ENCODE measurements at regions not wholly inside any gene's neighbourhood (a gene's known extent, or its start where the extent isn't known, plus 50 kb on each side); places are given as distances from the start of the nearest gene placed in this dataset.
A peak's percentile ranks its signal among the peaks of the same experiment; 100 is the strongest.
"Not testable (repeated sequence)": the region's sequence is repeated elsewhere in the genome, so short reads cannot be mapped to it uniquely, and the experiment has no call there.

DNA sequence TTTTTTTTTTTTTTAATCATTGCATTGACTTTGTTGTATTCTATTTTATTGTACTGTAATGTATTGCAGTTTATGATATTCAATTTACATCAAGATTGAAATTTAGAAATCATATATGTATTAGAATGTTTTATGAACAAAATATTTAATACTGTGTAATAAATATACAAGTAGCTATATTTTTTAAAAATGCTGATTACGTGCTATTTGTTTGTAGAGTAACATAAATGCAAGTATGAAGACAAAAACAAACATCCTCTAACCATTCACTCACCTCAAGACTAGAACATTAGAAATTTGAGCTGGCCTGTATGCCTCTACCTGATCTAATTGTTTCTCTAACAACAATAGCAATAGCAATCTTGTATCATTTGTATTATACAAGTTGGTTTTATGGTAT, 290.3 kb downstream of the GATA3 start:
- no peak for DNase-seq (ENCODE audit: low read depth)

- no peak for DNase-seq (ENCODE audit: low read depth)
Measured at GRCh38 chr10:8346861-8347260, 292.4 kb downstream of the GATA3 start.

- not testable (repeated sequence) for DNase-seq (ENCODE audit: low read depth)
Measured at GRCh38 chr10:8347614-8348013, 293.1 kb downstream of the GATA3 start.

DNA sequence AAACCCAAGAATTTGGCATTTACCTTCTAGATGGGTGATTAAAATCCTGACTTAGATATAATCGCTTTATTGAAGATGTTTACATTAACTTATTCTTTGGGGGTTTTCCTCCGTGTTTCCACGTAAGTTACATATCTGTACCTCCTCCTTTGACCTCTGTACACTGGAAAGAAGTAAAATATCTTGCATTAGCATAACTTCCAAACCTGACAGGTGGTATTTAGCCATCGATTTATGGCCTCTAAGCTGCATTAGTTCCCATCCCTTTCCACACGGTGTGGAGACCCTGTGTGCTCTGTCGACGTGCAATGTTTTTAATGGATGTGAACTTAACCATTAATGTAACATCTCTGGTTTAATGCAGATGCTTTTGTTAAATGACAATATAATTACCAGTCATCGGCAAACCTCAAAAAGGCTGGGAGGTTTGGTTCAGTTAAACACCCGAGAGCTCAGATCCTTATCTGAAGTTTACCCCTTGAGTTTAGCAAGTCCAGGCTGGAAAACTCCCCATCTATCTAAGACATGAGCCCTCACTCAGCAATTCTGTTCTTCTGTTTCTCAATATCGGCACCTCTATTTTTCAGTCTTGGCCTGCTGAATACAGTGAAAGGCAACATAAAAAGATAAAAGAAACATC, 295.2 kb downstream of the GATA3 start:
- no peak for DNase-seq (ENCODE audit: low read depth)

GRCh38 chr10:8350250-8350967, 295.9 kb downstream of the GATA3 start:
- peak; percentile 27 for DNase-seq (ENCODE audit: low read depth)

GRCh38 chr10:8352171-8353075, 297.9 kb downstream of the GATA3 start:
- DNase-seq (ENCODE audit: low read depth), result no peak

DNA sequence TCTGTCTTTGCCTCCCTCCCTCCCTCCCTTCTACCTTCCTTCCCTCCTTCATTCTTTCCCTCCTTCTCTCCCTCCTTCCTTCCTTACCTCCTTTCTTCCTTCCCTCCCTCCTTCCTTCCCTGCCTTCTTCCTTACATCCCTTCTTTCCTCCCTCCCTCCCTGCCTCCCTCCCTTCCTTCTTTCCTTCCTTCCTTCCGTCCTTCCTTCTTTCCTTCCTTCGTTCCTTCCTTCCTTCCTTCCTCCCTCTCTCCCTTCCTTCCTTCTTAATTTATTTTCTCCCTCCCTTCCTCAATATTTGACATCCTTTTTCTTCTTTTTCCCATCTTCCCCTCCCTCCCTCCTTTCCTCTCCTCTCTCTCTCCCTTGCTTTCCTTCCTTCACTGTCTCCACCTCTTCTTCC, 301.8 kb downstream of the GATA3 start:
- no peak for DNase-seq (ENCODE audit: low read depth)

- no peak for DNase-seq (ENCODE audit: low read depth)
Measured at GRCh38 chr10:8359467-8359866, 305.0 kb downstream of the GATA3 start.

- no peak for DNase-seq (ENCODE audit: low read depth)
Measured at GRCh38 chr10:8360365-8360764, 305.9 kb downstream of the GATA3 start.

DNA sequence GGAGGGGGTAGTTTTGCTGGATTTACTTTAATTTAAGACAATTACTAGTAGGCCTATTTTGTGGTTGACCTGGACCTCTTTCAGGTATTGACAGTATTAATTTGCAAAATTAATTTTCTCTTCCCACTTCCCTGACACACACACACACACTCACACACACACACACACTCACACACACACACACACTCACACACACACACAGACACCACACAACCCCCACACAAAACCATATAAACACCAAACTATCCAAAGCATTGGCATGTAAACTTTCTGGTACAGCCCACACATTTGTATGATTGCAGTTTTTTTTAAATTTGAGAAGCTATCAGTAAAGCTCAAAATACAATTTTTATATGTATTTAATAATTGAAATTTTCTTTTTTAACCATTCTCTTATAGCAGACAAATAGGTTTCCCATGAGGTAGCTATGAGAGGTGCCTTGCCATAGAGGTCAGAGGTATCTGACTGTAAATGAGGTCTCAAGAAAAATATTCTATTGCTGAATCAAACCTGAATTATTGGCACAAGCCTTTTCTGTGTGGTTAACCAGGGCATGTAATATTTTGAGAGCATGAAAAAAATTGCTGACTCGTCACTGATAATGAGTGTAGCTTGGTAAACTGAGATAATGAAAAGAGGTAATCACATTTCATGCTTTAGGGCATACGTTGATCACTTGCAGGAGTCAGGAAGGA, 306.5 kb downstream of the GATA3 start:
- DNase-seq (ENCODE audit: low read depth), result no peak

DNA sequence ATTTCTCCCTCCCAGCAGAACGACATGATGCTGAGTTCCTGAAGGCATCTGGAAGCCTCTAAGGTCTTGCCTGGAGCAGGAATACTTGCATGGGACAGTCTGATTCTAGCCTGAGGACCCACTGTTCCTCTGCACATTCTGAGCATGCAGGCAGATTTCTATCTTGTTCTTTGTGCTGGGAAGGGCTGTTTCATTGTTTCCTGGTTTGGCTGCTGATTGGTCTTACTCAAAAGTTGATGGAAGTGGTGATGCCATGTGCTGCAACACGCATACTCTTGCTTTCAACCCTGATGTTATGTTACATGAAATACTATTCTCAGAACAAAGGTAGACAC, 307.0 kb downstream of the GATA3 start:
- DNase-seq (ENCODE audit: low read depth), result no peak

DNA sequence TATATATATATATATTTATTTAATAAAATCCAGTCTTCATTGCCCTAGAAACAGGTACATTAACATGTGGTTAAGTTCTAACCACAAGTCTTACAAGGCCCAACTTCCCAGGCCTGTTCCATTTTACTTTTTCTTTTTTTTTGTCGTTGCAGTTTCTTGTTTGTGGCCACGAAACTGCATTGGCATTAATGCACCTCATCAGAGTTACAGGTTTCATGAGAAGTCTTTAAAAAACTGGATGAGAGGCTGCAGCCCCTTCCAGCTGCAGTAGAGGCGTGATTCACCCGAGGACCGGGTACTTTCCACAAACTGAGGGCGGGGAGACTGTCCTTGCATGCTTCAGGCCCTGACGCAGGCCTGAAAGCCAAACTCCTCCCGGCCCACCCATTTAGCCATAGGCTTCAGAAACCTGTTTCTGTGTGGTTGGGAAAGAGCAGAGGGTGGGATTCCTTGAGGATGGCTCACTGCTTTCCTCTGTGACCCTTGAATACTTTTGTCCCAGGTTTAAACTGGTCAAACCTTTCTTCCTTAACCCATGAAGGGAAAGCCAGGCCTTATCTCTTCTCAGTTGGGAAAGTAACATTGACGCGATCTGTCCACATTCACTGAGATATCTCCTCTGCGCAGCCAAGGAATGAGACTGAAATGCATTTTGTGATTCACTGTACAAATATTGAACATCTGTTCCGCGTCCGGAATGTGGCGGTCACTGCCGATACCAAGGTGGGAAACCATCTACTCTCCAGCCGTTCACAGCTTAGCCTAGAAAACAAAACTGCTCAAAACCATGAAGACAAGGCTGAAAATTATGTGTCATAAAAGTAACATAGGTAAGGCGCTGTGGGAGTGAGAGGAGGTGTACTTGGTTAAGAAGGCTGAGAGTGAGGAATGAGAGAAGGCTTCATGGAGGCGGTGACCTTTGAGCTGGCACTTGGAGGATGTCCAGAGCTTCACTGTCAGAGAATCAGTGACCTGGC, 311.7 kb downstream of the GATA3 start:
- peak; percentile 33 for DNase-seq (ENCODE audit: low read depth)

GRCh38 chr10:8367672-8368411, 313.4 kb downstream of the GATA3 start:
- not testable (repeated sequence) for DNase-seq (ENCODE audit: low read depth)

- no peak for DNase-seq (ENCODE audit: low read depth)
Measured at GRCh38 chr10:8369666-8370065, 315.2 kb downstream of the GATA3 start.

DNA sequence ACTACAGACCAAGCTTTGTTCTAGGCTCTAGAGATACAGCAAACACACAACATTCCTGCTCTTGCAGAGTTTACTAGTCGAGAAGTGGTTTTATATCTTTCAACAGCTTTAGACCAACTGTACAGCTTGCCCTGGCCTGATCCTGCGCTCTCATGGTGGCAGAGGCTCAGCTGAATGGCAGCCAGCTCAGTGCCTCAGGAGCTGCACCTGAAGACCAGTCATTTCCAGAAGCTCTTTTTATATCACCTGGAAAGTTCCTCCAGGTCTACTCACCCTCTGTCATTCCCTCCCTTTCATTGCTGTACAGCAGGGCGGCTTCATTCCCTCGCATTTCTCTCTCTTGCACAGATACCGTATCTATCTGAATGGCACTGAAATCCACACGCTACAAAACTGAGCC, 319.8 kb downstream of the GATA3 start:
- DNase-seq (ENCODE audit: low read depth), result no peak

DNA sequence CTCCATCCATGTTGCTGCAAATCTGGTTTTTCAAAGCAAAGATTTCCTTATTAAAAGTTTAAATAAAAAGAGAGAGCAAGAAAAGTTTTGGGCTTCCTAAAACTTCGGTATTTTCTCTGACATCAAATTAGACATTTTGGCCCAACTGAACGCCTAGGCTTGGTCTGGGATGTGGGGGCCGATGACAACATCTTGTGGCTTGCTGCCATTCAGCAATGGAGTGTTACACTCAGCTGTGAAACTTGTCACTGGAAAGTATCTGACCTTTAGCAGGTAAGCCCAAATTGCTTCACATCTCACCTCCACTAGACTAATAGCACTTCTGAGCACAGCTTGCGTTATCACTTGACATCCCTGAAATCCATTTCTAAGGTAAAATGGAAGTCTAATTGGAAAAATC, 320.6 kb downstream of the GATA3 start:
- DNase-seq (ENCODE audit: low read depth), result no peak

GRCh38 chr10:8378198-8378983, 323.9 kb downstream of the GATA3 start:
- DNase-seq (ENCODE audit: low read depth), result no peak

DNA sequence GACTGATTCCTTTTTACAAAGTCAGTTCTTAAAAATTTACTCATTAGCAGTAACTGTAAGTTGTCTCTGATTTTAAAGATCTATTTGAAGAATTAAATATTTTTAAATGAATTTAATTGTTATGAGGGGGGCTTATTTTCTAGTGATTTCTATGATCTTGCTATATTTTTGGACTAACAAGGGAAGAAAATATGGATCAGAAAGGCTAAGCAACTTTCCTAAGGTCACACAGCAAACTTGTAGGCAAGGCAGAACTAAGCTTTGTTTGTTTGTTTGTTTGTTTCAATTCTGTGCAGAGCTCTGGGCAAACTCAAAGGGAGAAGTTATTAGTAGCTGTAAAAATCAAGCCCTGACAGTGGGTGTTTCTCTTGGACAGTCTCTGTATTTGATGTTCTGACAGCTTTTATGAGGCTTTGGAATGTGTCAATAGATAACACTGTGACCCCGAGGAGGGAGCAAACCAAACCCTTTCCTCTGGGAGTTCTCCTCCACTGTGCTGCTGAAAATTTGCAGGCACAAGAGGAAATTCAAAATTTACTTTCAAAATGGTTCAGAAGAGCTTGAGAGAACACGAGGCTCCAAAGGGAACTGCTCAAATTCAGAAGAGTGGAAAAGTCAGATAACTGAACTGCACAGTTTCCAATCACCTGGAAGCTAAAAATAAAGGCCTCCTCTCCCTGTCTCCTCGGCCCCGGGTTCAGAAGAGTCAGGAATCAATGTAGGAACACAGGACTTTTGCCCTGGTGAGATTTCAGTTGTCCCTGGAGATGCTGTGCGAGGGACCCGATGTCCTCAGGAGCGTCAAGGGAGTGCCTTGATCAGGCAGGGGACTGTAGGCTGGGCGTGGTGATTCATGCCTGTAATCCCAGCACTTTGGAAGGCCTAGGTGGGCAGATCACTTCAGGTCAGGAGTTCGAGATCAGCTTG, 325.7 kb downstream of the GATA3 start:
- DNase-seq (ENCODE audit: low read depth), result no peak
